Loucy (cell line): ENCODE measurements at regions not wholly inside any gene's neighbourhood (a gene's known extent, or its start where the extent isn't known, plus 50 kb on each side); places are given as distances from the start of the nearest gene placed in this dataset.
"Not testable (repeated sequence)": the region's sequence is repeated elsewhere in the genome, so short reads cannot be mapped to it uniquely, and the experiment has no call there.

Experiments
- CTCF ChIP-seq: fragments of 200-600 bp; sonication (generic); conservative IDR thresholded peaks from 2 replicates; pipeline ENCODE4 v1.5.1; 2014; ENCODE audit warnings: mild to moderate bottlenecking, antibody characterized with exemption, low read length
- EZH2phosphoT487 ChIP-seq: fragments of 200-600 bp; IDR thresholded peaks from 2 replicates; pipeline ENCODE4 v1.6.1; 2018; ENCODE audit warnings: antibody characterized with exemption, mild to moderate bottlenecking, moderate library complexity, borderline replicate concordance

GRCh38 chr2:172315070-172315469, 112.3 kb upstream of the ITGA6 start:
- not testable (repeated sequence) for TF ChIP-seq CTCF, EZH2phosphoT487
